Nucleus accumbens (tissue), 56 donors: ENCODE measurements at regions not wholly inside any gene's neighbourhood (a gene's known extent, or its start where the extent isn't known, plus 50 kb on each side); places are given as distances from the start of the nearest gene placed in this dataset.
"Not testable (repeated sequence)": the region's sequence is repeated elsewhere in the genome, so short reads cannot be mapped to it uniquely, and the experiment has no call there.

Experiments
- DNase-seq, 56 donors: peaks; one replicate each; lab custom pipeline; 2025; lab: John Stamatoyannopoulos, UW

- peak; percentile 79 to 98 (median 96) for DNase-seq
Observed at GRCh38 chr13:44141725-44142539, 231.7 kb upstream of the SERP2 start.

GRCh38 chr13:44142540-44142867 lies 231.1 kb upstream of the SERP2 start:
- DNase-seq, result peak in 2 of 56 donors; percentile 49 to 51

GRCh38 chr13:44142941-44143665 lies 230.5 kb upstream of the SERP2 start:
- no peak for DNase-seq

GRCh38 chr13:44146138-44146537 lies 227.5 kb upstream of the SERP2 start:
- DNase-seq, result no peak

DNA sequence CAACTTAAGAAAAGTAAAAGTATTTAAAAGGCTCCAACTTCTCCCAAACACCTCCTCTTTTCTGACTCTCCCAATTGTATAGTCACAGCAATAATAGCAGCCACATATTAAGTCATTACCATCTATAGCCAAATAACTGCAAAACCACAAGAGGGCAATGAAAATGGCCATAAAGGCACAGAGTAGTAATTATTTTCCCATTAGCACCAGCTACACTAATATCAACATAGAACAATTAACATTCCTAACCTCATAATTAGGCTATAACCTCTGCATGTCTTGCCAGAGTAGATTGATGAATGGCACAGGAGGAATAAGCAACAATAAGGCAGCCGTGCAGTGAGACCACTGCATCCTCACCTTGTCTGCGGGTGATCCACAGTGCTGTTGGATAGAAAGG lies 226.4 kb upstream of the SERP2 start:
- DNase-seq, result no peak

- DNase-seq, result no peak
Observed at GRCh38 chr13:44147648-44148047, 226.0 kb upstream of the SERP2 start.

GRCh38 chr13:44148159-44148914 lies 225.3 kb upstream of the SERP2 start:
- DNase-seq, result peak in 22 of 56 donors; percentile 5 to 51 (median 23)

- DNase-seq, result not testable (repeated sequence)
Observed at GRCh38 chr13:44149231-44149630, 224.4 kb upstream of the SERP2 start.

DNA sequence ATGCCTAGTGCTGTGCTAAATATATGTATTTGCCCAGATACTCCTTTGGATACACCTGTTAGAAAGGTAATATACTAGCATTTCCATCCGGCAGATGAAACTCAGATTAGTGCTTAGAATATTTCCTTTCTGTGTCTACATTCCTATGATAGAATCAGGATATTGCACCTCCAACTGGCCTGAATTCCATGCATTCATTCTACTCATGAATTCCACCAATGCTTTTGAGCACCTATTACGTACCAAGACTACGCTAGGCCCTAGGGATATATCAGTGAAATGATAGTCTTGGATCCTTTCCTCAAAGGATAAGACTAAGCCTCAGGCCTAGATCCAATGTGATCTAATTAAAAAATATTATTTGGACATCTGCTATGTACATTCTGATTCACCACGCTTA lies 223.8 kb upstream of the SERP2 start:
- DNase-seq, result no peak

- no peak for DNase-seq
Observed at GRCh38 chr13:44151474-44151873, 222.2 kb upstream of the SERP2 start.

GRCh38 chr13:44153496-44153895 lies 220.1 kb upstream of the SERP2 start:
- no peak for DNase-seq

DNA sequence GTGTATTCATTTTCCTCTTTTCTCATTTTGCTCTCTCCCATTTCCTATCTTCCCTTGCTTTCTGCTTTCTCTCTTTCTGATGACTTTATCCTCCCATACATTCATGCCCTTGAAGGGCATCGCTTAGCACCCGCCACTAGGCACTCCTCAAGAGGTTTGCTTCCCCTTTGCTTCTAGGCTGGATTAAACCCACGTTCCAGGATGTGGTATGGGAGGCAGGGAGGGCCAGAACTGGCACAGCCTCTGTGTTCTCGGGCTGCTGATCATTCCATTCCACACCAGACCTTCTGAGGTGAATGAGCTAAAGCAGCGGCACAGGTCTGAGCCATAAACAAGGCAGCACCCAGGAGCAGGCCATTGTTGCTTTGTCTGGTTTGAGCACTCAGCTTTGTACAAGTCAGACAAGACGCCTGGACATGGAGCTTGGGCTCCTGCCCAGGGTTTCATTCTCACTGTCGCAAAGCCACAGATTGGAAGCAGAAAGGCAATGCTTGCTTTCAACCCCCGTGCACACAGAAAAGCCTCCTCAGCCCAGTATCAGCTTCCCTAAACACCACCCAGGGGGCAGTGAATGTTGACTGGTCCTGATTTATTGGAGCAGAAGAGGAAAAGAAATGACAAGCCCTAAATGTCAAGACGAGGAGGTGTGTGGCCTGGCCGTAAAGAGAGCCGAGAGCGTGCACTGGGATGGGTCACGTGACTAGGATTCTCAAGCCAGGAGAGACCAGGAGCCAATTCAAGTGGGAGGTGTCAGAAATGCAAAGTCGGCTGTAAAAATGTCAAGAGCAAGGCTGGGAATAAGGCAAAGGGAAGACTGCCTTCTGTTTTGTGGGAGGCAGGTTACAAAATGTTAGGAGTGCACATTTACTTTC lies 218.0 kb upstream of the SERP2 start:
- DNase-seq, result peak in 41 of 56 donors; percentile 12 to 74 (median 46)

DNA sequence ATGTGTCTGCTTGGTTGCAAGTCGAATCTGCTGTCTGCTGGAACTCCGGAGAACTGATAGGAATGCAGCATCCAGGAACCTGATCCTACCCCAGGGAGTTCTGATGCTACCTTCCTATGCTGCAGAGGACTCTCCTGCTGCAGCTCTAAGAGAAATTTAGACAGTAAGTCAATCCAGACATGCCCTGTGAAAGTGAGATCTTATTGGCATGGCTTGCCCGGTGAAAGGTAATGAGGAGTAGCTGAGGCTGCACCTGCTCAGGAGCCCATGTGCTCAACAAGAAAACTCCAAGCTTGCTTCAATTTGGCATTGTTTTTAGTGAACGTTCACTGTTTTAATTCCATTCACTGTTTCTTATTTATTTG lies 217.3 kb upstream of the SERP2 start:
- no peak for DNase-seq

DNA sequence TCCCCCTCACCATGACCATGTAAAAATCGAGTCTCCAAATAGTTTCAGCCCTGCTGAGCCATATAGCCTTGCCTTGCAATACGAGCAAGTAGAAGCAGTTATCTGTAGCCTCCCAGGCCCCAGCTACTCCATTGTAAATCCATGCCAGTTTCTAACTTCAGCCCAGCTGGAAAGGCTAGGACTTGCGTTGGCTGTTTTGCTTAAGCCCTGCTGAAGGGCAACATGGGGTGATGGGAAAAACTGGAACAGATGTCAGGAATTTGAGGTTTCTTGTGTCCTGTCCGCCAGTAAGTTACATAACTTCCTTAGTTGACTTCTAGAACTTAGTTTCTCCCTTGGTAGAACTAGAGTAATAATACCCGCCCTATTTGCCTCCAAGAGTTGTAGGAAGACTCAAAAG lies 216.0 kb upstream of the SERP2 start:
- no peak for DNase-seq

DNA sequence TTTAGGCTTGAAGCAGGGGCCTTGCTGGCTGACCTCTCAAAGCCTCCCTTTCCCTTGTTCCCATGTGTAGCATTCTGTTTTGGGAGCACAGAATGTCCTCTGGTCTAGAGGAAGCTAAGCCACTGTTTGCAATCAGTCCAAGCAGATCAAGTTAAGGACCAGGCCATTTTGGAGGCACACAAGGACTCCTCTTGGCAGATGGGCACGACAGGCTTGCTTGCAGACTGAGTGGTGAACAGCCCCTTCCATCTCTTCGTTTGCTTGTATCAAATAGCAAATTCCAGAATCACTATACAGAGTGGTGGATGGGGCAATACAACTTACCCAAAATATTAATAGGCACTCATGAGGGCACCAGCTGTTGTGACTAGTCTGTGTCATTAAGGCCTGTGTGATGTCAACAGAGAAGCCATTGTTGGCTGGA lies 215.5 kb upstream of the SERP2 start:
- no peak for DNase-seq

- DNase-seq, result no peak
Observed at GRCh38 chr13:44158881-44159632, 214.6 kb upstream of the SERP2 start.

- no peak for DNase-seq
Observed at GRCh38 chr13:44159633-44160279, 213.9 kb upstream of the SERP2 start.

GRCh38 chr13:44160591-44161191 lies 212.9 kb upstream of the SERP2 start:
- peak in 5 of 56 donors; percentile 16 to 36 (median 20) for DNase-seq

DNA sequence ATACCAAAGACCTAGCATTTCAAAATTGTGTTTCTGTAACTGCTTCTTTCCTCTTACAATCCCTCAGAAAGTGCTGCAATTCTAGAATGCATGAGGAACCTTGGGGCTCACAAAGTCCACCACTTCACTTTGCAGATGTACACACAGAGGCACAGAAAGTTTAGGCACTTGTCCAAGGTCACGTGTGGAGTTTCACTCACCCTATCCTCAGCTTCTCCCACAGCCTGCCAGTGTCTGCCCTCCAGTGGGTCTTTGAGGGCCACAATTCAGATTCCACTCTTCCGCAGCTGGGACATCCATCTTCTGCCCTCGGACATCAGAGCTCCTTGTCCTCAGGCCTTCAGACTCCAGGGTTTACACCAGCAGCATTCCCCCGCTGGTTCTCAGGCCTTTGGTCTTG lies 210.5 kb upstream of the SERP2 start:
- no peak for DNase-seq
